Neural progenitor cell (in vitro differentiated cells): ENCODE measurements at regions not wholly inside any gene's neighbourhood (a gene's known extent, or its start where the extent isn't known, plus 50 kb on each side); places are given as distances from the start of the nearest gene placed in this dataset.

Experiments
- DNase-seq: peaks from one replicate; pipeline ENCODE4 v3.0.0-alpha.2; 2016; ENCODE audit warnings: low spot score
- H2AFZ ChIP-seq: fragments of 200-600 bp; sonication (generic); replicated peaks from 2 replicates; pipeline ENCODE4 v1.6.1; 2016; ENCODE audit warnings: antibody characterized with exemption
- H3F3A ChIP-seq: fragments of 200-600 bp; sonication (generic); 2 replicates; pipeline ENCODE4 v1.6.1; 2016; ENCODE audit warnings: antibody characterized with exemption, low read depth
- H3K27ac ChIP-seq: fragments of 200-600 bp; sonication (generic); 2 replicates; pipeline ENCODE4 v1.5.1; 2016; ENCODE audit warnings: mild to moderate bottlenecking
- H3K27me3 ChIP-seq: fragments of 200-600 bp; sonication (generic); 2 replicates; pipeline ENCODE4 v1.6.1; 2016; ENCODE audit warnings: mild to moderate bottlenecking, moderate library complexity
- H3K36me3 ChIP-seq: fragments of 200-600 bp; sonication (generic); 2 replicates; pipeline ENCODE4 v1.5.1; 2016
- H3K4me1 ChIP-seq: fragments of 200-600 bp; sonication (generic); 2 replicates; pipeline ENCODE4 v1.6.1; 2016; ENCODE audit warnings: mixed run types
- H3K4me2 ChIP-seq: fragments of 200-600 bp; sonication (generic); 2 replicates; pipeline ENCODE4 v1.6.1; 2016
- H3K4me3 ChIP-seq: fragments of 200-600 bp; sonication (generic); 2 replicates; pipeline ENCODE4 v1.5.1; 2016
- H3K79me2 ChIP-seq: fragments of 200-600 bp; sonication (generic); 2 replicates; pipeline ENCODE4 v1.6.1; 2016; ENCODE audit warnings: low read depth
- H3K9ac ChIP-seq: fragments of 200-600 bp; sonication (generic); 2 replicates; pipeline ENCODE4 v1.6.1; 2016
- H3K9me3 ChIP-seq: fragments of 200-600 bp; sonication (generic); 2 replicates; pipeline ENCODE4 v1.5.1; 2016; ENCODE audit warnings: low read depth
- H4K20me1 ChIP-seq: fragments of 200-600 bp; sonication (generic); 2 replicates; pipeline ENCODE4 v1.6.1; 2016; ENCODE audit warnings: low read depth
- H3K27ac Mint-ChIP-seq: 3 replicates; pipeline ENCODE4 v1.8.0; 2021; ENCODE audit warnings: mixed read lengths
- H3K27me3 Mint-ChIP-seq: 2 replicates; pipeline ENCODE4 v1.8.0; 2022; ENCODE audit warnings: low read depth, mild to moderate bottlenecking, inconsistent platforms, moderate library complexity, mixed read lengths; ENCODE audit not compliant: insufficient read depth
- H3K36me3 Mint-ChIP-seq: 3 replicates; pipeline ENCODE4 v1.8.0; 2021; ENCODE audit warnings: mixed read lengths
- H3K4me1 Mint-ChIP-seq: 3 replicates; pipeline ENCODE4 v1.8.0; 2021; ENCODE audit warnings: mixed read lengths
- H3K4me3 Mint-ChIP-seq: 3 replicates; pipeline ENCODE4 v1.8.0; 2021; ENCODE audit warnings: mild to moderate bottlenecking, moderate library complexity, mixed read lengths
- H3K9me3 Mint-ChIP-seq: 3 replicates; pipeline ENCODE4 v1.8.0; 2020; ENCODE audit warnings: mixed read lengths
- EZH2 ChIP-seq: fragments of 200-600 bp; sonication (generic); IDR thresholded peaks from 2 replicates; pipeline ENCODE4 v1.6.1; 2017; ENCODE audit warnings: antibody characterized with exemption, mild to moderate bottlenecking, moderate library complexity
- EZH2phosphoT487 ChIP-seq: fragments of 200-600 bp; sonication (generic); IDR thresholded peaks from 2 replicates; pipeline ENCODE4 v1.6.1; 2017; ENCODE audit warnings: antibody characterized with exemption
- TF ChIP-seq, protein P1 (sequence below): fragments of 200-600 bp; sonication (generic); IDR thresholded peaks from 2 replicates; pipeline ENCODE4 v1.5.1; 2017; ENCODE audit warnings: antibody characterized with exemption, mild to moderate bottlenecking

DNA sequence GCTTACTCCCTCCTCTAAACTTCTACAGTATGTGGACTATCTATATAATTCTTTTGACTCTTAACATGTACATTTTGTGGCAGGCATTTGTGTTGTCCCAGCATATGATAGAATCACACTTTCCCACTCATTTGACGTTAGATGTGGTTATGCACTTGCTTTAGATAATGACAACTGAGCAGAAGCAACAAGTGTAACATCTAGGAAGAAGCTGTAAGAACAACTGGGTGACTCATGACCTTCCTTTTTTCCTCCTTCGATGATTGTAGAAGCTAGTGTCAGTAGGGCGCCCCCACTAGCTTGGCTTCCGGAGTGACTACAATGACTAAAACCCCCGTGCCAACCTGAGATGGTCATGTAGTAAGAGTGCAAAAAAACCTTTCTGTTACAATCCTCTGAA, 74.6 kb upstream of the CEP85L start:
- no peaks in the 10 kb centered on the region for H3K36me3 ChIP-seq
- Mint-ChIP-seq H3K27ac (no peak overlapping the region), H3K4me3 (no peak overlapping the region), H3K36me3 (no peaks in the 10 kb centered on the region), H3K9me3 (no peaks in the 10 kb centered on the region), H3K4me1 (no peaks in the 10 kb centered on the region), H3K27me3 (no peaks in the 10 kb centered on the region)
- H4K20me1 ChIP-seq = no peaks in the 10 kb centered on the region
- H3K79me2 ChIP-seq = no peaks in the 10 kb centered on the region
- no peak for DNase-seq
- TF ChIP-seq EZH2phosphoT487 = no peak
- TF ChIP-seq EZH2 = no peak
- TF ChIP-seq, protein P1, sequence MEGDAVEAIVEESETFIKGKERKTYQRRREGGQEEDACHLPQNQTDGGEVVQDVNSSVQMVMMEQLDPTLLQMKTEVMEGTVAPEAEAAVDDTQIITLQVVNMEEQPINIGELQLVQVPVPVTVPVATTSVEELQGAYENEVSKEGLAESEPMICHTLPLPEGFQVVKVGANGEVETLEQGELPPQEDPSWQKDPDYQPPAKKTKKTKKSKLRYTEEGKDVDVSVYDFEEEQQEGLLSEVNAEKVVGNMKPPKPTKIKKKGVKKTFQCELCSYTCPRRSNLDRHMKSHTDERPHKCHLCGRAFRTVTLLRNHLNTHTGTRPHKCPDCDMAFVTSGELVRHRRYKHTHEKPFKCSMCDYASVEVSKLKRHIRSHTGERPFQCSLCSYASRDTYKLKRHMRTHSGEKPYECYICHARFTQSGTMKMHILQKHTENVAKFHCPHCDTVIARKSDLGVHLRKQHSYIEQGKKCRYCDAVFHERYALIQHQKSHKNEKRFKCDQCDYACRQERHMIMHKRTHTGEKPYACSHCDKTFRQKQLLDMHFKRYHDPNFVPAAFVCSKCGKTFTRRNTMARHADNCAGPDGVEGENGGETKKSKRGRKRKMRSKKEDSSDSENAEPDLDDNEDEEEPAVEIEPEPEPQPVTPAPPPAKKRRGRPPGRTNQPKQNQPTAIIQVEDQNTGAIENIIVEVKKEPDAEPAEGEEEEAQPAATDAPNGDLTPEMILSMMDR = no peak
- no peak overlapping the region for H3K4me2 ChIP-seq
- H3K9ac ChIP-seq = no peak overlapping the region
- no peaks in the 10 kb centered on the region for H3K4me1 ChIP-seq
- no peaks in the 10 kb centered on the region for H3K27me3 ChIP-seq
- no peak overlapping the region for H3K4me3 ChIP-seq
- H3K27ac ChIP-seq = no peak overlapping the region
- H3K9me3 ChIP-seq = no peaks in the 10 kb centered on the region
- H3F3A ChIP-seq = no peaks in the 10 kb centered on the region
- no peak overlapping the region for H2AFZ ChIP-seq

DNA sequence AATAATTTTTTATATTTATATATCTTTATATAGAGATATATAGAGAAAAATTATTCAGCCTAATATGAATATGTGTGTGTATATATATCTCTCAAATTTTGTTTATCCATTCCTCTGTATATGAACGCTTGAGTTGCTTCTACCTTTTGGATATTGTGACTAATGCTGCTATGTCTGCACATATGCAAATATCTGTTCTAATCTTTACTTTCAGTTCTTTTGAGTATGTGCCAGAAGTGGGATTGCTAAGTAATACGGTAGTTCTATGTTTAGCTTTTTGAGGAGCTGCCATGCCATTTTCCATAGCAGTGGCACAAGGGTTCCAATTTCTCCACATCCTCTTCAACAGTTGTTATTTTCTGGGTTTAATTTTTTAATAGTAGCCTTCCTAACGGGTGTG, 72.8 kb upstream of the CEP85L start:
- H3K36me3 Mint-ChIP-seq = no peaks in the 10 kb centered on the region
- no peak overlapping the region for H3K27ac Mint-ChIP-seq

DNA sequence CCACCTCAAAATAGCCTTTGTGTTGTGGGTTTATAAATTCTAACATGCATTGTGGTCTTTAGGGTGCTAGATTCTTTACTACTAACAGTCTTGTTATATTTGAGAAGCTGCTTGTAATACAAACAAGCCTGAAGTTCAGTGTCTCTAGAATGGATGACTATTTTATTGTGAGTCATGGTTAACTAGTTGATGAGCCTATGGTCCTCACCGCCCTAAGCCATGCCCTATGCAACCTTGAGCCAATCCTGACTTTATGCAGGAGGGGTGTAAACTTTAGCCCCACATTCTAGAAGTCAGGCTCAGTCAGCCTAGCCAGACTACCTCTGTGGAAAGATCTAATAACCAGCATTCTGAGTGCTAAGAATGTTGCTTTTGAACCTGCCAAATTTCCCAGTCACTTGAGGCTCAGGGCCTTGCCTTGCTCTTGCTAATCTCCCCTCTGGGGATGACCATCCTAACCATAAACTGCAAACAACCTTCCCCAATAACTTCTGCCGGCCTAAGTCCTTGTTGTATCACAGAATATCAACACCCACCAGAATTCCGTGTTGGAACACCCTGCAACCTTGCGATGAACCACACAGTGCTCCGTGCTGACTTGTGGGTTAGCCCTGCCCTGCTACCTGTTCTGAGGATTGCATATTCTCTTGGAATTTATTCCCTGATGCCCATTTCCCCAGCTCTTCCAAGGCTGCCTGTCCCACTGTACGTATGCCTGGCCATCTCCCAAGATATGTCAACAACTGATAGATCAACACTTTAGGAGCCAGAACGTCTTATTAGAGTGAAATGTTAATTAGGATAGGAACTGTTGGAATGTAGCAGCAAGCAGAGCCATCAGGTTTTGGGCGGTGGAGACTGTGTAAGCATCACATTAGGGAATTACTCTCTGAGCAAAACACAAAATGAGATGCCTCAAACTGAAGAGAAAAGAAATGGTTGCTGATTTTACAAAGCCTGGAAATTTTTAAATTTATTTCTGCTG, 71.7 kb upstream of the CEP85L start:
- Histone ChIP-seq H3F3A (no peaks in the 10 kb centered on the region), H3K9me3 (no peaks in the 10 kb centered on the region), H3K27me3 (no peaks in the 10 kb centered on the region), H3K79me2 (no peaks in the 10 kb centered on the region), H3K36me3 (no peaks in the 10 kb centered on the region), H3K4me1 (no peaks in the 10 kb centered on the region), H2AFZ (peak overlapping the region; percentile 34), H3K4me3 (no peak overlapping the region), H3K9ac (no peak overlapping the region), H4K20me1 (no peaks in the 10 kb centered on the region), H3K27ac (no peak overlapping the region), H3K4me2 (no peak overlapping the region)
- H3K4me1 Mint-ChIP-seq = peaks cover 10% of the 10 kb centered on the region
- H3K27ac Mint-ChIP-seq = no peak overlapping the region
- H3K27me3 Mint-ChIP-seq = no peaks in the 10 kb centered on the region
- H3K9me3 Mint-ChIP-seq = no peaks in the 10 kb centered on the region
- H3K4me3 Mint-ChIP-seq = no peak overlapping the region
- H3K36me3 Mint-ChIP-seq = no peaks in the 10 kb centered on the region
- TF ChIP-seq EZH2 (no peak), EZH2phosphoT487 (no peak)
- TF ChIP-seq, protein P1 = no peak
- DNase-seq = no peak

More for the DNA sequence above, 72.8 kb upstream of the CEP85L start:
- TF ChIP-seq EZH2phosphoT487 (no peak), EZH2 (no peak)
- TF ChIP-seq, protein P1 = no peak
- Histone ChIP-seq H3K4me3 (no peak overlapping the region), H4K20me1 (no peaks in the 10 kb centered on the region), H3K36me3 (no peaks in the 10 kb centered on the region), H3K27ac (no peak overlapping the region), H3K9me3 (no peaks in the 10 kb centered on the region), H3K4me1 (no peaks in the 10 kb centered on the region), H3K9ac (no peak overlapping the region), H3K79me2 (no peaks in the 10 kb centered on the region), H2AFZ (no peak overlapping the region), H3F3A (no peaks in the 10 kb centered on the region), H3K27me3 (no peaks in the 10 kb centered on the region), H3K4me2 (no peak overlapping the region)
- Mint-ChIP-seq H3K27me3 (no peaks in the 10 kb centered on the region), H3K9me3 (no peaks in the 10 kb centered on the region), H3K4me1 (peaks cover 6% of the 10 kb centered on the region), H3K4me3 (no peak overlapping the region)
- DNase-seq = no peak
